ENCODE measurements at regions not wholly inside any gene's neighbourhood (a gene's known extent, or its start where the extent isn't known, plus 50 kb on each side); places are given as distances from the start of the nearest gene placed in this dataset.

GRCh38 chr3:148218222-148218621 is 479.5 kb upstream of the AGTR1 start:
- Histone ChIP-seq H3K36me3 (ENCODE audit: insufficient read depth, low read length, poor library complexity, severe bottlenecking) (no peaks in the 10 kb centered on the region), H3K27ac (ENCODE audit: low read depth, low read length, poor library complexity, severe bottlenecking) (no peak overlapping the region), H3K9me3 (ENCODE audit: low read depth, low read length, poor library complexity, severe bottlenecking) (no peaks in the 10 kb centered on the region), H3K4me1 (ENCODE audit: insufficient read depth, low read length, poor library complexity, severe bottlenecking) (no peaks in the 10 kb centered on the region), H3K27me3 (replicated peaks; ENCODE audit: insufficient read depth, low read depth, low read length, poor library complexity) (peaks cover 4% of the 10 kb centered on the region), H3K4me3 (ENCODE audit: low read depth, low read length, poor library complexity, severe bottlenecking) (no peak overlapping the region)
- DNase-seq (ENCODE audit: low spot score): no peak
- intact Hi-C loops (cut with micrococcal nuclease; ENCODE audit: unreplicated experiment): no loop called here
- BruUV-seq (replicated peaks): no TSS peak
- POLR2A ChIA-PET (ENCODE audit: low non-redundant PET): no interaction called here
- TF ChIP-seq EZH2 (IDR thresholded peaks at IDR 0.05; ENCODE audit: borderline replicate concordance, low read depth, low read length, poor library complexity, severe bottlenecking) (no peak), CTCF (conservative IDR thresholded peaks at IDR 0.05; ENCODE audit: low read depth, low read length) (no peak)
- CTCF ChIA-PET: no interaction called here

GRCh38 chr3:148219999-148220398 is 477.7 kb upstream of the AGTR1 start:
- no peak for TF ChIP-seq CTCF (conservative IDR thresholded peaks at IDR 0.05; ENCODE audit: low read depth, low read length)
- no peak for TF ChIP-seq EZH2 (IDR thresholded peaks at IDR 0.05; ENCODE audit: borderline replicate concordance, low read depth, low read length, poor library complexity, severe bottlenecking)
- no peak for DNase-seq (ENCODE audit: low spot score)
- Histone ChIP-seq H3K4me3 (ENCODE audit: low read depth, low read length, poor library complexity, severe bottlenecking) (no peak overlapping the region), H3K4me1 (ENCODE audit: insufficient read depth, low read length, poor library complexity, severe bottlenecking) (no peaks in the 10 kb centered on the region), H3K27me3 (replicated peaks; ENCODE audit: insufficient read depth, low read depth, low read length, poor library complexity) (peaks cover 4% of the 10 kb centered on the region), H3K9me3 (ENCODE audit: low read depth, low read length, poor library complexity, severe bottlenecking) (no peaks in the 10 kb centered on the region), H3K36me3 (ENCODE audit: insufficient read depth, low read length, poor library complexity, severe bottlenecking) (no peaks in the 10 kb centered on the region), H3K27ac (ENCODE audit: low read depth, low read length, poor library complexity, severe bottlenecking) (no peak overlapping the region)
- ChIA-PET POLR2A (ENCODE audit: low non-redundant PET) (no interaction called here), CTCF (no interaction called here)
- intact Hi-C loops (cut with micrococcal nuclease; ENCODE audit: unreplicated experiment): no loop called here
- BruUV-seq (replicated peaks): no TSS peak

GRCh38 chr3:148221303-148221702 is 476.4 kb upstream of the AGTR1 start:
- POLR2A ChIA-PET (ENCODE audit: low non-redundant PET): no interaction called here
- intact Hi-C loops (cut with micrococcal nuclease; ENCODE audit: unreplicated experiment): no loop called here
- Histone ChIP-seq H3K27me3 (replicated peaks; ENCODE audit: insufficient read depth, low read depth, low read length, poor library complexity) (peaks cover 3% of the 10 kb centered on the region), H3K9me3 (ENCODE audit: low read depth, low read length, poor library complexity, severe bottlenecking) (no peaks in the 10 kb centered on the region), H3K27ac (ENCODE audit: low read depth, low read length, poor library complexity, severe bottlenecking) (no peak overlapping the region), H3K4me3 (ENCODE audit: low read depth, low read length, poor library complexity, severe bottlenecking) (no peak overlapping the region), H3K36me3 (ENCODE audit: insufficient read depth, low read length, poor library complexity, severe bottlenecking) (no peaks in the 10 kb centered on the region), H3K4me1 (ENCODE audit: insufficient read depth, low read length, poor library complexity, severe bottlenecking) (no peaks in the 10 kb centered on the region)
- BruUV-seq (replicated peaks): no TSS peak
- TF ChIP-seq EZH2 (IDR thresholded peaks at IDR 0.05; ENCODE audit: borderline replicate concordance, low read depth, low read length, poor library complexity, severe bottlenecking) (no peak), CTCF (conservative IDR thresholded peaks at IDR 0.05; ENCODE audit: low read depth, low read length) (no peak)
- DNase-seq (ENCODE audit: low spot score): no peak
- CTCF ChIA-PET: no interaction called here

All from A673 (cell line).